ENCODE measurements at regions not wholly inside any gene's neighbourhood (a gene's known extent, or its start where the extent isn't known, plus 50 kb on each side); places are given as distances from the start of the nearest gene placed in this dataset.

DNA sequence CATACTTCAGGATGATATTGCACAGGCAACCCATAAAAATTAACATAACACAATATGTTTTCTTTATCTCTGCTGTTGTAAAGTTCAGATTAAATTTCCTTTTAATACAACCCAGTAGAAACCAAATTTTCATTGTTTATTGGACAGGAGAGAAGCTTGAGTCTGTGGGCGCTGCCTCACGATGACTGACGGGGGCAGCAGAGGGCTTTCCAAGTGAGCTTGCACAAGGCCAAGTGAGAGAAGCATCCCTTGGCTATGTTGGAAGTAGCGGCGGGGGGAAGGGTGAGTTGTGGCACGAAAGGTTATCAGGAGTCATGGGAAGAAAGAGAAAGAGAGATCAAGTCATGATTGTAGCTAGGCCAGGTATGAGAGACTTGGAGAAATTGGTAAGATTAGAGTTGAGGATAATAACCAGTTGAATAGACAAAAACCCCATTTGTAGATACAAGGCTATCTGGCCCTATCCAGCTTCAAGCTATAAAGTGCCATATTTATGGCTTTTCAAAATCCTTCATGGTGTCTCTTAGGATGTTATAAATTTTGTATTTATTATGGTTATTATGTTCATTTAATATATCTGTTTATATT lies 413.7 kb upstream of the FAM98A start:
- peak; percentile 11 for DNase-seq

GRCh38 chr2:34011684-34012083 lies 412.6 kb upstream of the FAM98A start:
- no peak for DNase-seq

- no peak for DNase-seq
These were observed 406.8 kb upstream of the FAM98A start for GRCh38 chr2:34005901-34006300.

DNA sequence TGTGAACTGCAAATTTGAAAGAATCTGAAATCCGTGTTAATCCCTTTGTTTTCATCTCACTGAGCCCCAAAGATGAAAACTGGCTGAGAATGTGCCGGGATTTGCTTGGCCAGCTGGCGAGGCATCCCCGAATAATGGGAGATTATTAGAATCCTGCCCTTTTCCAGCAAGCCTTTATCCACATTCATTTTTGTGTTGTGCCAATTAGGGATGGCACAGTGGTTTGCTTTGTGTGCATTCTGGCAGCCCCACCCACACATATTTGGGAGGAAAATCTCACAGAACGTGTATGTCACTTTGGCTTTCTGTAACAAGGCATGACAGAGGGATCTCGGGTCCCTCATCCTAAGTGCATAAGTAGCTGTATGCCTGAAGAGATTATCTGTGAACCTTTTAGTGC lies 405.8 kb upstream of the FAM98A start:
- no peak for DNase-seq

DNA sequence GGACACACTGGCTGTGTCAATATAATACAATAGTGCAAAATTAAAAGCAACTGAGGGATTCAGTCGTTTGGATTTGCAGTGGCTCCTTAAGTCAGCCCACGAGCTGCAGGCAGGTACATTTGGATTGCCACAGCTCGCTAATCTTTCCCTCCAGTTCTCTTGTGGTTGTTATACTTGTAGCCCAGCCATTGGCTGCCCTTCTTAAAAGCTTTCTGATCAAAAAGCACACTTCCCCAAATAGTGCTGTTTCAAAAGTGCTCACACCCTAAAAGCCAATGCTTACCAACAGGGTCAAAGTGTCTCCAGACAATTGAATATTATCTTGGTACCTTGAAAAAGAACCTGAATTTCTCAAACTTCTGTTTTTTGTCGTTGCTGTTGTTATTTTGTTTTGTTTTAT lies 404.7 kb upstream of the FAM98A start:
- no peak for DNase-seq

DNA sequence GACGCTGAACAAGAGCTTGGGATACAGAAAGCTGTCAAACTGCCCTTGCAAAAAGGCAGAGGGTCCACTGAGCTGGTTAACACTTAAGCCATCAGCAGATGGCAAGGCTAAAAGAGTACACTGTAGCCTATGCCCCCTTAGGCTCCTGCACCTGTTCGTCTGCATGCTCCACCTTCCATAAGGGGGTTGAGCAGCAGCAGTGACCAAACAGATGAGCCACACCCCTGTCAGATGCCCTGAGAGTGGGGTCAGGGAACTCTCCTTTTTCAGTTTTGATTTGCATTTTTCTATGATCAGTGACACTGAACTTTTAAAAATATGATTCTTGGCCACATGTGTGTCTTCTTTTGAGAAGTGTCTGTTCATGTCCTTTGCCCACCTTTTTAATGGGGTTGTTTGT lies 402.5 kb upstream of the FAM98A start:
- no peak for DNase-seq

DNA sequence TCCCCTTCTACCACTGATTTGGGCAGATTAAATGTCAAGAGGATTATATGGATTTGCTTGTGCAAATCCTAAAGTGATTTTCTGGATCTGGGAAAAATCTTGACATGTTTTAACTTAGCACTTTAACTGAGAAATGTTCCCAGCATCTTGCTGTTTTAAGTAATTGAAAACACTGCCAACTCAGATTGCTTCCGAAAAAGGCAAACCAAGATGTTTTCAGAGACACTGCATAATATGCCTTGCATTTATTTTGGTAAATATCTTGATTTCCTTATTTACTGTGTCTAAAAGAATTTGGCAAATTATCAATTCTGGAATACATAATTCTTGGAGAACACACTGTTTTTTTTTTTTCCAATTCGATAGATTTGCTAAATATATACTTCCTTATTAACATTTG lies 385.0 kb upstream of the FAM98A start:
- DNase-seq = no peak

GRCh38 chr2:33978471-33978870 lies 379.4 kb upstream of the FAM98A start:
- no peak for DNase-seq

GRCh38 chr2:33975498-33975897 lies 376.4 kb upstream of the FAM98A start:
- DNase-seq = no peak

GRCh38 chr2:33967103-33967502 lies 368.0 kb upstream of the FAM98A start:
- no peak for DNase-seq

- DNase-seq = no peak
These were observed 359.5 kb upstream of the FAM98A start for GRCh38 chr2:33958591-33958990.

GRCh38 chr2:33949371-33949770 lies 350.3 kb upstream of the FAM98A start:
- DNase-seq = no peak

DNA sequence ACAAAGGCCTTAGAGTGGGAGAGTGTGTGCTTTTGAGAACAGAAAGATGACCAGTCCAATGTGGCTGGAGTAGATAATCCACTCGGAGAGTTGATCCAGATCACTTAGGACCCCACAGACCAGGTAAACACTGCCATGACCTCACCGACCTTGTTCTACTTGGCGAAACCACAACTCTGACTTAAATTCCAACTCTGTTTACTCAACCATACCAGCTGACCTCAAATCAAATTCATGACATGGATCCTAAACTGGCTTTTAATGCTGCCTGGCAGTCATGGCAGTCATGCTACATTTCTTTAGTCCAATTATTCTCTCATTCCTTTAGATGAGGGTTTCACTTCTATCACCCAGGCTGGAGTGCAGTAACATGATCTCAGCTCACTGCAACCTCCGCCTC lies 347.1 kb upstream of the FAM98A start:
- no peak for DNase-seq

DNA sequence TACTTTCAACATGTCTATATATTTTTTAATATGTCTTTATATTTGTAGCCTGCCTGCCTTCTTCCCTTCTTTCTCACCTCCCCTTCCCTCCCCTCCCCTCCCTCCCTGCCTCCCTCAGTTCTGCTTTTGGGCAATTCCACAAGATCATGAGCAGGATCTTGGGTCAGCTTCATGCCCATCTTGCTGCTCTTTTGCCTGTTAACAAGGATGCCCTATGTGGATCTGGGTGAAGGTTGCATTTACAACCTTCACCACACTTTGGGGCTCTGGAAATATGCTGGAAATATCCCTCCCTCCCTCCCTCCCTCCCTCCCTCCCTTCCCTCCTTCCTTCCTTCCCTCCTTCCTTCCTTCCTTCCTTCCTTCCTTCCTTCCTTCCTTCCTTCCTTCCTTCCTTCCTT lies 334.1 kb upstream of the FAM98A start:
- DNase-seq = no peak

DNA sequence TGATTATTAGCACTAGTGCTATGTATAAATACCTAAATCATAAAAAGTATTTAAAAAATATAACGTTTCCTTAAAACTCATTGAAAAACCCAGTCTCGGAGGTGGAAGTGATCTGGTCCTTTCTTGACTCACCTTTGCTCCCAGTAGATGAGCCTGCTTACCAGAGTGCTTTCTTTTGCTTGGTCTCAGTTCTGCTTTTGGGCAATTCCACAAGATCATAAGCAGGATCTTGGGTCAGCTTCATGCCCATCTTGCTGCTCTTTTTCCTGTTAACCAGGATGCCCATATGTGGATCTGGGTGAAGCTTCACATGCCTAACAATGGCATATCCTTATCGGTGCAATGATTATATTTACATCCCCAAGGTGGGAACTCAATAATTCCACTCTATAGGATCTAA lies 332.1 kb upstream of the FAM98A start:
- no peak for DNase-seq

- DNase-seq = no peak
These were observed 330.4 kb upstream of the FAM98A start for GRCh38 chr2:33929467-33929866.

DNA sequence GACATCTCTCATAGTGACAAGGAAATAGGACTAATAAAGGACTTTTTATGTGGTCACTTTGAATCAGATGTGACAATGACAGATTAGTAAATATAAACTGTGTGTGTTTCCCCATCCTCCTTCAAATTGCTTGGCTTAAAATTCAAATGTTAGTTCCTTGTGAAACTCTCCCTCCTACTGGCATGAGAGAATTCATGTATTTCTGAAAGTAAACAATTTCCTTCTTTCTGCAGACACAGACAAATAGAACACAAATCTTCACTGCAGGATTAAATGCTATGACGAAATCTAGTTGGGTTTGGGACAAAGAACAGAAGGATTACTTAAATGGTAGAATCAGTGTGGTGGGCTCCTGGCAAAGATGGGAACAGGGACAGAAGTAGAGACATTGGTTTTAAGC lies 328.7 kb upstream of the FAM98A start:
- DNase-seq = no peak

GRCh38 chr2:33925311-33925710 lies 326.2 kb upstream of the FAM98A start:
- no peak for DNase-seq

- DNase-seq = no peak
These were observed 325.6 kb upstream of the FAM98A start for GRCh38 chr2:33924586-33925169.

- no peak for DNase-seq
These were observed 318.2 kb upstream of the FAM98A start for GRCh38 chr2:33917252-33917651.

DNA sequence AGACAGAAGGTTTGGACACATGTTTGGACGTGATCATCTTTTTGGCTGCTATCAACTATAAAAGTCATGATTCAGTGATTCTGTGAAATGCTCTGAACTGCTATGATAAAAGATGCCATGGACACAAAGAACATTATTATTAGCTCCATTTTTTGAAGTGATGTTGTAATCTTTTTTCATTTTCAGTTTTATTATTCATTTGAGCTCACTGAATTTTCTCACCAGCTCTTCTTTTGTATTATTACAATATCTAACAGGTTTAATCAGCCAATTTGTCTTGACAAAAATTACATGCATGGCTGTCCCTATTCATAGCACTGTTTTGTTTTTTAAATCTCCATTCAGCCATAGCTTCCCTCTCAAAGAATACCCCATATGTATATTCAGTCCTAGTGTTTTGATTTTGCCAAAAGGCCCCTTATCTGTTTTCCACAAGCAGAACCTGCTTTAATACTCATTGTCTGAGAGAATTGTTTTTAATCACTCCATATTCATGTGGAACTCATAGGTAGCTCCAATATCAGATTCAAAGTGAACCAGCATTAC lies 314.0 kb upstream of the FAM98A start:
- DNase-seq = no peak

DNA sequence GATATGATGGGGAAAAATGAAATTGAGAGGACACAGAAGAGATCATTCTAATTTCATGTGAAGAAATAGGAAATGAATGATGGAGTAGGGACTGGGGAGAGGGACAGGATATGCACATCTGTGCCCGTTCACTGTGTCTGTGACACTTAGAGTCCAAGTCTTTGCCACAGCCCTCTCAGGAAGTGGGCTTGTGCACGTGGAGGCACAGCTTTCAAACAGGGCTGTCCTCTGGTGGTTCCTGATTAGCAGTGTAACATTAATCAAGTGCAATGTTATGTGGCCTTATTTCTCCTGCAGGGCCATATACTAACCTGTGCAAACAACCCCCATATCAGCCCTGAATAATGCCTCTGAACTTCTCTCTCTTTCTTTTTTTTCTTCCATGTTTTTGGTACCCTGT lies 312.2 kb upstream of the FAM98A start:
- no peak for DNase-seq

DNA sequence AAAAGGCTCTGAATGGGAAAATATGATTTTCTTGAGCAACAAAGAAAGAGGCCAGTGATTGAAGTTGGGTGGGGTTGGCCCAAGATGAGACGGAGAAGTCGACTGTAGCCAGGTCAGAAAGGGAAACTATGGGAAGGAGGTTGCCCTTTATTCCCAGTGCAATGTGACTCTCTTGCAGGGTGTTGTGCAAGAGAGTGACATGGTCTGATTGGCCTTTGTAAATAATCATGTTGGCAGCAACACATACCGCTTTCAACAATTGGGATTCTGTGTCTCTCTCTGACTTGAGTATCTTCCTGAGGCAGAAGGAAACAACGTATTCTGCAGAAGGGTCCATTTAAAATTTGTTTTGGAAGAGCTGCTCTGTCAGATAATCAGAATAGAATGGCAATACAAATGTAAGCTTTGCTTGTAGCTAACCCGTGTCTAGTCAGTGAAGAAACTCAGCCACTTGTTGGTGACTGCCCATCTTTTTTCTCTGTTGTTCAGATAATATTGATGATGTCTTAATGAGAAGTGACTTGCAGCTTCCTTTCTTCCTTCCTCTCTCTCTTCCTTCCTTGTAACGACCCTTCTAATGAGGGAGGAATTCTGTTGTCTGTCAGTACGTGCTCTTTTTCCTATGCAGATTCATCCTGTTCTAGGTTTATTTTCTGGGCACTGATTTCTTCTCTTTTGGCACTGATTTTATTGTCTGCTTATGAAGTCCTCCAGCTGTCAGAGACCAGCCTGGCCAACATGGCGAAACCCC lies 311.0 kb upstream of the FAM98A start:
- DNase-seq = no peak

DNA sequence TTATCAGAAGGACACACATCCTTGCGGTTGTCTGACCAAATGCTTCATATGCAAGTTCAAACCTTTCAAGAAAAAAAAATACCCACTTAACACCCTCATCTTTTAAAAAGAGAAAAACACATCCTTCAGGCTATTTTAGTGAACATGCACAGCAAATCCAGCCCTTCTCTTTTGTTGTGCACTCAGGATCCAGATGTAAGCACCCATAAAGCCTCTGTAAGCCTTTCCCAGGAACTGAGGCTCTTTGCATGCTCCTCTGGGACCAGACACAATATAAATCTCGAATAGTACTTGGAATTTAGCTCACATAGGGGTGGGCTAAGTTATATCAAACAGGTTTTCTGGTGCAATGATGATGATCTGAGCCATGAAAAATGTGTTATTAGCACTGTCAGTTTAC lies 308.8 kb upstream of the FAM98A start:
- no peak for DNase-seq
